ENCODE measurements at regions not wholly inside any gene's neighbourhood (a gene's known extent, or its start where the extent isn't known, plus 50 kb on each side); places are given as distances from the start of the nearest gene placed in this dataset.

- Histone ChIP-seq H4K5ac (ENCODE audit: insufficient read length, low read depth, low read length) (no peak overlapping the region), H3K27ac (ENCODE audit: insufficient read length, low read depth, low read length) (no peak overlapping the region), H2AFZ (ENCODE audit: low read length) (no peak overlapping the region), H2BK5ac (ENCODE audit: insufficient read length, low read length) (no peak overlapping the region), H3K56ac (ENCODE audit: insufficient read length, low read depth, low read length) (no peak overlapping the region), H3K4me2 (ENCODE audit: insufficient read depth, insufficient read length, low read length) (no peak overlapping the region), H3K14ac (ENCODE audit: insufficient read depth, low read length) (no peak overlapping the region), H3K18ac (ENCODE audit: insufficient read length, low read depth, low read length) (no peak overlapping the region), H3K9ac (ENCODE audit: extremely low read depth, insufficient read length, low read length) (no peak overlapping the region), H2BK12ac (ENCODE audit: insufficient read length, low read depth, low read length) (no peak overlapping the region), H2AK5ac (ENCODE audit: insufficient read length, low read length) (no peak overlapping the region), H3T11ph (ENCODE audit: low read length) (no peak overlapping the region), H2BK120ac (ENCODE audit: low read depth, low read length, poor library complexity, severe bottlenecking) (no peak overlapping the region), H3K27me3 (ENCODE audit: insufficient read depth, low read length) (no peaks in the 10 kb centered on the region), H3K23ac (ENCODE audit: insufficient read length, low read depth, low read length) (no peak overlapping the region), H3K23me2 (ENCODE audit: insufficient read length, low read depth, low read length, poor library complexity, severe bottlenecking) (no peaks in the 10 kb centered on the region), H4K20me1 (ENCODE audit: control insufficient read depth, insufficient read depth, insufficient read length) (no peaks in the 10 kb centered on the region), H4K91ac (ENCODE audit: insufficient read length, low read depth, low read length) (no peak overlapping the region), H3K79me2 (ENCODE audit: insufficient read depth, low read length) (no peaks in the 10 kb centered on the region), H2BK15ac (ENCODE audit: low read depth, low read length) (no peak overlapping the region), H3K4ac (ENCODE audit: low read depth, low read length) (no peak overlapping the region), H3K4me1 (ENCODE audit: insufficient read depth, low read length) (no peaks in the 10 kb centered on the region), H4K8ac (replicated peaks; ENCODE audit: insufficient read length, low read depth, low read length) (no peak overlapping the region), H3K79me1 (ENCODE audit: insufficient read depth, low read depth, low read length, poor library complexity, severe bottlenecking) (no peaks in the 10 kb centered on the region), H3K9me3 (ENCODE audit: control insufficient read depth, low read depth, low read length) (no peaks in the 10 kb centered on the region), H2BK20ac (ENCODE audit: low read depth, low read length, poor library complexity, severe bottlenecking) (no peak overlapping the region)
- Mint-ChIP-seq H3K9me3 (no peaks in the 10 kb centered on the region), H3K27ac (no peak overlapping the region), H3K4me3 (no peak overlapping the region), H3K36me3 (ENCODE audit: insufficient read depth in 1 of 3, low read depth in 3 of 3) (no peaks in the 10 kb centered on the region), H3K4me1 (peaks cover 5 to 6% of the 10 kb centered on the region in 2 experiments; a peak in 3 of 4 replicates), H3K27me3 (ENCODE audit: low read depth) (no peaks in the 10 kb centered on the region)
- no CpG with 5 or more reads among the region's 2 CpGs for WGBS (ENCODE audit: extremely low coverage, insufficient read length, low lambda C conversion rate)
- TF ChIP-seq CTCF (conservative IDR thresholded peaks at IDR 0.05), result no peak
- no peak for DNase-seq
Observed at GRCh38 chr1:104804147-104804546, 1054.4 kb downstream of the AMY1C start.

Measured in H9 (cell line).